ENCODE measurements at regions not wholly inside any gene's neighbourhood (a gene's known extent, or its start where the extent isn't known, plus 50 kb on each side); places are given as distances from the start of the nearest gene placed in this dataset.

GRCh38 chr13:52925775-52926285 lies 77.4 kb upstream of the PCDH8 start (continued):
- TF ChIP-seq SP5 (CRISPR knock-in tag; IDR thresholded peaks at IDR 0.05; ENCODE audit: borderline replicate concordance, low read depth) (no peak), ZFAT (CRISPR knock-in tag; conservative IDR thresholded peaks at IDR 0.05) (no peak), PAX8 (CRISPR knock-in tag; IDR thresholded peaks at IDR 0.05; ENCODE audit: borderline replicate concordance) (no peak), ZBTB8A (CRISPR knock-in tag; IDR thresholded peaks at IDR 0.05; ENCODE audit: borderline replicate concordance, low read depth) (no peak)

- 0% methylated on average over 1 of the region's 2 CpGs for WGBS (ENCODE audit: low lambda C conversion rate)
Measured at GRCh38 chr13:52925251-52925650, 76.8 kb upstream of the PCDH8 start.

More at GRCh38 chr13:52925251-52925650, 76.8 kb upstream of the PCDH8 start:
- Histone ChIP-seq H3K4me1 (ENCODE audit: insufficient read depth, low read length) (no peaks in the 10 kb centered on the region), H3K4me3 (replicated peaks in 1 of 3; ENCODE audit: insufficient read depth in 1 of 3, low read depth in 2 of 3, low read length in 3 of 3) (no peak overlapping the region), H3K27me3 (ENCODE audit: control insufficient read depth in 1 of 2, insufficient read depth in 2 of 2, low read length in 2 of 2) (peaks cover 0 to 3% of the 10 kb centered on the region in 2 experiments; a peak in 1 of 5 replicates), H3K9me3 (ENCODE audit: low read length) (no peaks in the 10 kb centered on the region), H2AFZ (ENCODE audit: low read length) (no peak overlapping the region), H3K36me3 (replicated peaks in 1 of 2; ENCODE audit: control insufficient read depth in 1 of 2, insufficient read depth in 2 of 2, low read length in 2 of 2) (no peaks in the 10 kb centered on the region), H3K79me2 (ENCODE audit: insufficient read depth, low read length) (no peaks in the 10 kb centered on the region), H4K20me1 (ENCODE audit: insufficient read depth, low read length) (no peaks in the 10 kb centered on the region), H3K27ac (ENCODE audit: extremely low read length, insufficient read depth, low read length) (no peak overlapping the region), H3K9ac (ENCODE audit: insufficient read depth, low read depth, low read length) (no peak overlapping the region), H3K4me2 (ENCODE audit: low read depth, low read length) (no peak overlapping the region)
- FAIRE-seq (no peak), DNase-seq (ENCODE audit: low spot score) (no peak), ATAC-seq (no peak)
- intact Hi-C loops (cut with micrococcal nuclease; ENCODE audit: unreplicated experiment) = no loop called here
- no TSS peak for BruUV-seq (replicated peaks)
- in situ Hi-C loops (cut with HindIII; ENCODE audit: extremely low pct_ligation_motif_present, low pct_unique_long_range_greater_than_20kb) = no loop called here
- TF ChIP-seq ZFP91 (CRISPR knock-in tag; IDR thresholded peaks at IDR 0.05; ENCODE audit: borderline replicate concordance) (no peak), FOXC1 (CRISPR knock-in tag; IDR thresholded peaks at IDR 0.05; ENCODE audit: borderline replicate concordance) (no peak), CENPX (CRISPR knock-in tag; IDR thresholded peaks at IDR 0.05) (no peak), SMYD3 (CRISPR knock-in tag; IDR thresholded peaks at IDR 0.05) (no peak), ATF4 (CRISPR knock-in tag; IDR thresholded peaks at IDR 0.05) (no peak), ZBTB43 (CRISPR knock-in tag; conservative IDR thresholded peaks at IDR 0.05) (no peak), CSRNP1 (CRISPR knock-in tag; IDR thresholded peaks at IDR 0.05) (no peak)
- ChIA-PET CTCF (ENCODE audit: low intra/inter-chr PET ratio, low total read pairs) (no interaction called here), POLR2A (no interaction called here)

Data from HepG2 (cell line).